ENCODE measurements at regions not wholly inside any gene's neighbourhood (a gene's known extent, or its start where the extent isn't known, plus 50 kb on each side); places are given as distances from the start of the nearest gene placed in this dataset.
A peak's percentile ranks its signal among the peaks of the same experiment; 100 is the strongest.

- 23 to 28% methylated on average over 12 of the region's 12 CpGs for WGBS, 2 donors
- intact Hi-C loops (cut with DNase I): loop anchor here in 1 of 3 donors (10.0 kb wide), 1 partner anchor 139 kb away; no protein-coding TSS in a partner anchor
- ATAC-seq (no peak), DNase-seq (no peak), FAIRE-seq (no peak)
- Histone ChIP-seq H3K27me3 (peaks cover 0 to 3% (median 0%) of the 10 kb centered on the region in 4 donors), H3K9me3 (no peaks in the 10 kb centered on the region), H3K36me3 (no peaks in the 10 kb centered on the region), H3K4me3 (no peak overlapping the region), H3K27ac (no peak overlapping the region), H3K4me1 (no peaks in the 10 kb centered on the region)
- no peak for TF ChIP-seq CTCF (IDR thresholded peaks at IDR 0.05)
Observed at GRCh38 chr18:24595561-24596031, 135.2 kb downstream of the HRH4 start.

GRCh38 chr18:24600076-24600654, 139.7 kb downstream of the HRH4 start:
- Histone ChIP-seq H3K27ac (no peak overlapping the region), H3K27me3 (peaks cover 0 to 3% (median 0%) of the 10 kb centered on the region in 4 donors), H3K4me1 (no peaks in the 10 kb centered on the region), H3K36me3 (no peaks in the 10 kb centered on the region), H3K4me3 (no peak overlapping the region), H3K9me3 (no peaks in the 10 kb centered on the region)
- DNase-seq: peak in 1 of 6 donors; percentile 12
- TF ChIP-seq CTCF (IDR thresholded peaks at IDR 0.05): peak in 2 of 4 donors; percentile 25 to 42
- 18 to 22% methylated on average over 6 of the region's 6 CpGs for WGBS, 2 donors
- intact Hi-C loops (cut with DNase I): loop anchor here in 1 of 3 donors (10.0 kb wide), 1 partner anchor 135 kb away; no protein-coding TSS in a partner anchor
- peak; percentile 81 for FAIRE-seq
- ATAC-seq: peak in 3 of 4 donors; percentile 48 to 52 (median 50)

GRCh38 chr18:24601585-24601984, 141.1 kb downstream of the HRH4 start:
- intact Hi-C loops (cut with DNase I): loop anchor here in 1 of 3 donors (10.0 kb wide), 1 partner anchor 133 kb away; no protein-coding TSS in a partner anchor
- H3K27me3 ChIP-seq: peaks cover 0 to 3% (median 0%) of the 10 kb centered on the region in 4 donors
- ATAC-seq (no peak), FAIRE-seq (no peak), DNase-seq (no peak)
- no peak for TF ChIP-seq CTCF (IDR thresholded peaks at IDR 0.05)
- H3K36me3 ChIP-seq: no peaks in the 10 kb centered on the region
- H3K4me1 ChIP-seq: no peaks in the 10 kb centered on the region
- no peaks in the 10 kb centered on the region for H3K9me3 ChIP-seq
- WGBS, 2 donors: 22 to 45% methylated on average over 1 of the region's 1 CpG
- no peak overlapping the region for H3K27ac ChIP-seq
- no peak overlapping the region for H3K4me3 ChIP-seq

- intact Hi-C loops (cut with DNase I): loop anchor here in 1 of 3 donors (10.0 kb wide), 1 partner anchor 133 kb away; no protein-coding TSS in a partner anchor
- Histone ChIP-seq H3K36me3 (no peaks in the 10 kb centered on the region), H3K27me3 (peaks cover 0 to 3% (median 0%) of the 10 kb centered on the region in 4 donors), H3K9me3 (no peaks in the 10 kb centered on the region), H3K4me3 (no peak overlapping the region), H3K4me1 (no peaks in the 10 kb centered on the region), H3K27ac (no peak overlapping the region)
- no peak for TF ChIP-seq CTCF (IDR thresholded peaks at IDR 0.05)
- 71 to 77% methylated on average over 4 of the region's 4 CpGs for WGBS, 2 donors
- no peak for DNase-seq
- ATAC-seq: no peak
- FAIRE-seq: no peak
Observed at GRCh38 chr18:24602201-24602600, 141.8 kb downstream of the HRH4 start.

GRCh38 chr18:24603151-24603550, 142.7 kb downstream of the HRH4 start:
- Histone ChIP-seq H3K36me3 (no peaks in the 10 kb centered on the region), H3K4me1 (no peaks in the 10 kb centered on the region), H3K4me3 (no peak overlapping the region), H3K27ac (no peak overlapping the region), H3K9me3 (no peaks in the 10 kb centered on the region), H3K27me3 (peaks cover 0 to 3% (median 0%) of the 10 kb centered on the region in 4 donors)
- intact Hi-C loops (cut with DNase I): loop anchor here in 1 of 3 donors (10.0 kb wide), 1 partner anchor 132 kb away; no protein-coding TSS in a partner anchor
- FAIRE-seq (no peak), ATAC-seq (no peak), DNase-seq (no peak)
- no peak for TF ChIP-seq CTCF (IDR thresholded peaks at IDR 0.05)
- 52 to 57% methylated on average over 3 of the region's 3 CpGs for WGBS, 2 donors
